ENCODE measurements at regions not wholly inside any gene's neighbourhood (a gene's known extent, or its start where the extent isn't known, plus 50 kb on each side); places are given as distances from the start of the nearest gene placed in this dataset.

DNA sequence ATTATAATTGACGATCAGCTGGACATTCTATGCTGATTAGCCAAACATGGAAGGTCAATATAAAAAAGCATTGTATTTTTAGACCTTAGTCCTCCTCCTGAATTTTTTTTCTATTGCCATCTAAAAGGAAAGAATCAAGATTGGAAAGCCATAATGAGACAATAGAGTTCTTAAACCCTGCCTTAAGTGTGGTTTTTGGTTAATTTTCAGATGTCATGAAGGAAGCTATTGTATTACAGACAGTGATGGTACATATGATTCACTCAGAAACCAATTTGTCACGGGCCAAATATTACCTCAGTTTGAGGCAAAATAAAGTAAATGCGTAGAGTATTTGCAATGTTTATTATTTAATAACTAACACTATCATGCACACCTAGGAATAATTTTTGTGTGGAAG, 1164.0 kb upstream of the RAG2 start:
- no peaks in the 10 kb centered on the region for H3K9me2 ChIP-seq (ENCODE audit: insufficient read depth, low read length)
- ChIA-PET CTCF (ENCODE audit: unreplicated experiment) (no interaction called here), POLR2A (no interaction called here)
- H3K4me2 ChIP-seq (ENCODE audit: low read length), result no peak overlapping the region
- no peaks in the 10 kb centered on the region for H4K20me1 ChIP-seq (ENCODE audit: insufficient read depth, low read length)
- TF ChIP-seq, protein P1, sequence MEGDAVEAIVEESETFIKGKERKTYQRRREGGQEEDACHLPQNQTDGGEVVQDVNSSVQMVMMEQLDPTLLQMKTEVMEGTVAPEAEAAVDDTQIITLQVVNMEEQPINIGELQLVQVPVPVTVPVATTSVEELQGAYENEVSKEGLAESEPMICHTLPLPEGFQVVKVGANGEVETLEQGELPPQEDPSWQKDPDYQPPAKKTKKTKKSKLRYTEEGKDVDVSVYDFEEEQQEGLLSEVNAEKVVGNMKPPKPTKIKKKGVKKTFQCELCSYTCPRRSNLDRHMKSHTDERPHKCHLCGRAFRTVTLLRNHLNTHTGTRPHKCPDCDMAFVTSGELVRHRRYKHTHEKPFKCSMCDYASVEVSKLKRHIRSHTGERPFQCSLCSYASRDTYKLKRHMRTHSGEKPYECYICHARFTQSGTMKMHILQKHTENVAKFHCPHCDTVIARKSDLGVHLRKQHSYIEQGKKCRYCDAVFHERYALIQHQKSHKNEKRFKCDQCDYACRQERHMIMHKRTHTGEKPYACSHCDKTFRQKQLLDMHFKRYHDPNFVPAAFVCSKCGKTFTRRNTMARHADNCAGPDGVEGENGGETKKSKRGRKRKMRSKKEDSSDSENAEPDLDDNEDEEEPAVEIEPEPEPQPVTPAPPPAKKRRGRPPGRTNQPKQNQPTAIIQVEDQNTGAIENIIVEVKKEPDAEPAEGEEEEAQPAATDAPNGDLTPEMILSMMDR (conservative IDR thresholded peaks at IDR 0.05; ENCODE audit: low read length), result no peak
- intact Hi-C loops (cut with micrococcal nuclease; ENCODE audit: unreplicated experiment), result no loop called here
- H3K27ac ChIP-seq (ENCODE audit: low read depth, low read length, poor library complexity, severe bottlenecking), result no peak overlapping the region
- H3K4me3 ChIP-seq (ENCODE audit: low read depth, low read length, poor library complexity, severe bottlenecking), result no peak overlapping the region
- H3K79me2 ChIP-seq (ENCODE audit: insufficient read depth, low read depth, low read length), result no peaks in the 10 kb centered on the region
- BruUV-seq (replicated peaks), result no TSS peak
- no peaks in the 10 kb centered on the region for H3K4me1 ChIP-seq (ENCODE audit: insufficient read depth, low read length, poor library complexity, severe bottlenecking)
- H3K9me3 ChIP-seq (ENCODE audit: low read length), result no peaks in the 10 kb centered on the region
- DNase-seq (ENCODE audit: low spot score), result no peak
- H2AFZ ChIP-seq (ENCODE audit: low read length), result no peak overlapping the region
- H3K36me3 ChIP-seq (ENCODE audit: insufficient read depth, low read length), result no peaks in the 10 kb centered on the region

DNA sequence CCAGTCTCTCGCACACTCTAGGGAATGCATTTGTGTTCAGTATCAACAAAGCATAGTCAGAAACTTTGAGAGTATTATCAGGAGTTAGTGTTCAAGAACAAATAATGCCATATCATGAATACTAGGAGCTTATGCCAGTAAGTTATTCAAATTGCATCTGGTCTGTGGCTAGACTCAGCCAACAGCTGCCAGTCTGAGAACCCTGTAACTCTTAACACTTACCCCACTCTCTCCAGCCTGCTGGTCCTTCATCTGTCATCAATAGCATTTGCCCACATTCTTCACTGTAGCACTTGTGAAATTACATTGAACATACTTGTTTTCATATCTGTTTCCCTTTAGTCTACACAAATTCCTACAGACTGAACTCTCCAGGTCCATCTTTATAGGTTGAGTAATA, 1157.5 kb upstream of the RAG2 start:
- no TSS peak for BruUV-seq (replicated peaks)
- Histone ChIP-seq H3K4me3 (ENCODE audit: low read depth, low read length, poor library complexity, severe bottlenecking) (no peak overlapping the region), H3K4me1 (ENCODE audit: insufficient read depth, low read length, poor library complexity, severe bottlenecking) (no peaks in the 10 kb centered on the region), H3K79me2 (ENCODE audit: insufficient read depth, low read depth, low read length) (no peaks in the 10 kb centered on the region), H2AFZ (ENCODE audit: low read length) (no peak overlapping the region), H3K9me3 (ENCODE audit: low read length) (no peaks in the 10 kb centered on the region), H3K9me2 (ENCODE audit: insufficient read depth, low read length) (no peaks in the 10 kb centered on the region), H3K36me3 (ENCODE audit: insufficient read depth, low read length) (no peaks in the 10 kb centered on the region), H4K20me1 (ENCODE audit: insufficient read depth, low read length) (no peaks in the 10 kb centered on the region), H3K4me2 (ENCODE audit: low read length) (no peak overlapping the region), H3K27ac (ENCODE audit: low read depth, low read length, poor library complexity, severe bottlenecking) (no peak overlapping the region)
- no peak for DNase-seq (ENCODE audit: low spot score)
- TF ChIP-seq EZH2phosphoT487 (IDR thresholded peaks at IDR 0.05; ENCODE audit: borderline replicate concordance, low read depth, low read length), result no peak
- TF ChIP-seq, protein P1 (conservative IDR thresholded peaks at IDR 0.05; ENCODE audit: low read length), result no peak
- intact Hi-C loops (cut with micrococcal nuclease; ENCODE audit: unreplicated experiment), result no loop called here
- ChIA-PET POLR2A (no interaction called here), CTCF (ENCODE audit: unreplicated experiment) (no interaction called here)

DNA sequence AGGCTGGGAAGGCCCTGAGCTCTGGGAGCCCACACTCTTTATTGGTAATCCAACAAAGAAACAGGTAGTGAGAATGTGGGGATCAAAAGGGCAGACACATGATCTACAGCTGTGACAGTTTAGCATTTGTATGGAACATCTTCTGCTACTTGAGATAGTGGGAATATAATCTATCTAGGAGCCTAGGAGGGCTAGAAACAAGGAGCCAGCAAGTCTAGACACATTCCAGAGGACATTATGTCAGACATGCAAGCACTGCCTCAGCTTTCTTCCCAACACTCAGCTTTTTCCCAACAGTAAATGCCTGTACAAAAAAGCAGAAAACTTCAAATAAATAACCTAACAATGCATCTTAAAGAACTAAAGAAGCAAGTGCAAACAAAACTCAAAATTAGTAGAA, 1150.6 kb upstream of the RAG2 start:
- no peaks in the 10 kb centered on the region for H3K4me1 ChIP-seq (ENCODE audit: insufficient read depth, low read length, poor library complexity, severe bottlenecking)
- ChIA-PET POLR2A (no interaction called here), CTCF (ENCODE audit: unreplicated experiment) (no interaction called here)
- H3K9me3 ChIP-seq (ENCODE audit: low read length), result no peaks in the 10 kb centered on the region
- no peak overlapping the region for H3K4me2 ChIP-seq (ENCODE audit: low read length)
- no peaks in the 10 kb centered on the region for H4K20me1 ChIP-seq (ENCODE audit: insufficient read depth, low read length)
- H3K9me2 ChIP-seq (ENCODE audit: insufficient read depth, low read length), result no peaks in the 10 kb centered on the region
- H3K27ac ChIP-seq (ENCODE audit: low read depth, low read length, poor library complexity, severe bottlenecking), result no peak overlapping the region
- TF ChIP-seq, protein P1 (conservative IDR thresholded peaks at IDR 0.05; ENCODE audit: low read length), result no peak
- TF ChIP-seq EZH2phosphoT487 (IDR thresholded peaks at IDR 0.05; ENCODE audit: borderline replicate concordance, low read depth, low read length), result no peak
- intact Hi-C loops (cut with micrococcal nuclease; ENCODE audit: unreplicated experiment), result no loop called here
- no peaks in the 10 kb centered on the region for H3K79me2 ChIP-seq (ENCODE audit: insufficient read depth, low read depth, low read length)
- BruUV-seq (replicated peaks), result no TSS peak
- no peaks in the 10 kb centered on the region for H3K36me3 ChIP-seq (ENCODE audit: insufficient read depth, low read length)
- DNase-seq (ENCODE audit: low spot score), result no peak
- no peak overlapping the region for H2AFZ ChIP-seq (ENCODE audit: low read length)
- H3K4me3 ChIP-seq (ENCODE audit: low read depth, low read length, poor library complexity, severe bottlenecking), result no peak overlapping the region

Measured in OCI-LY7 (cell line).